Stomach (tissue), 4 donors: ENCODE measurements at regions not wholly inside any gene's neighbourhood (a gene's known extent, or its start where the extent isn't known, plus 50 kb on each side); places are given as distances from the start of the nearest gene placed in this dataset.

Experiments
- CTCF ChIP-seq, 7 experiments: fragments of 450-650 bp in 4 of 7; fragments of 200-600 bp in 3 of 7; sonication (generic) in 3 of 7; IDR thresholded peaks; one replicate each; pipeline ENCODE4 v1.5.1; 2016 to 2019; ENCODE audit warnings: antibody characterized with exemption in 7 of 7, control low read depth in 2 of 7, mild to moderate bottlenecking in 1 of 7
- EP300 ChIP-seq: sonication (generic); formaldehyde crosslinking; IDR thresholded peaks from one replicate; pipeline ENCODE4 v1.6.1; 2017; ENCODE audit warnings: antibody characterized with exemption

DNA sequence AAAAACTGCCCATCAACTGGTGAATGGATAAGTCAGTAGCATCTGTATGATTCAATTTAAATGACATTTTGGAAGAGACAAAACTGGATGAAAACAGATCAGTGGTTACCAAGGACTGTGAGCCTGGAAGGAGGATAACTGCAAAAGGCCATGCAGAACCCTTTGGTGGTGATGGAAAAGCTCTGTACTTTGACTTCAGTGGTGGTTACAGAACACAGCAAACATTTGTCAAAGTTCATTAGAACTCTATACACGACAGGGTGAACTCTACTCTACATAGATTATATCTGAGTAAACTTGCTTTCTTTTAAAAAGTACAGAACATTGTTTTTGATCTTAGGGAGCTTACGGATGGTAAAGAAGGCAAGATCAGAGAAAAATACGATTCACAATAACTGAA lies 111.9 kb upstream of the HTR1E start:
- TF ChIP-seq CTCF (IDR thresholded peaks at IDR 0.05) (no peak), EP300 (no peak)
